Activated CD4-positive, alpha-beta T cell treated with anti-CD3 and anti-CD28 coated beads, Interleukin-2, amount 50 U/mL, for 4 hours (primary cell): ENCODE measurements at regions not wholly inside any gene's neighbourhood (a gene's known extent, or its start where the extent isn't known, plus 50 kb on each side); places are given as distances from the start of the nearest gene placed in this dataset.
"Not testable (repeated sequence)": the region's sequence is repeated elsewhere in the genome, so short reads cannot be mapped to it uniquely, and the experiment has no call there.

Experiments
- DNase-seq, 2 experiments: peaks; one replicate each; pipeline ENCODE4 v3.0.0-alpha.2; 2020

DNA sequence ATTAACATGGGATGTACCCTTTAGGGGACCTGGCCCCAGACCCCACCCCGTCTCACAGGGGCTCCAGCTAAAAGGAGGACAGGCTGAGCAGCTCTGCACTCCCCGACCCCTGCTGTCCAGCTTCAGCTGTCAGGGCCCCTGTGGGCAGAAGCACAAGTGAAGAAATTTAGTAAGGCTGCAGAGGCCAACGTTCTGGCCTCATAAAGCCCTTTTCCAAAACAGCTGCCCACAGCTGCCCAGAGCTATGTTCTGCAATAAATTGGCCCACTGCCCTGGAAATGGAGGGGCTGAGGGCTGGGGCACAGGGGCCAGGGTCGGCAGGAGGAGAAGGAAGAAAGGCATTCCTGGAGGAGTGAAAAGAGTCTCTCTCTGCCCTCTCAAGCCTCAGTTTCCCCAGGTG is 357.1 kb downstream of the BCL11B start:
- no peak for DNase-seq

DNA sequence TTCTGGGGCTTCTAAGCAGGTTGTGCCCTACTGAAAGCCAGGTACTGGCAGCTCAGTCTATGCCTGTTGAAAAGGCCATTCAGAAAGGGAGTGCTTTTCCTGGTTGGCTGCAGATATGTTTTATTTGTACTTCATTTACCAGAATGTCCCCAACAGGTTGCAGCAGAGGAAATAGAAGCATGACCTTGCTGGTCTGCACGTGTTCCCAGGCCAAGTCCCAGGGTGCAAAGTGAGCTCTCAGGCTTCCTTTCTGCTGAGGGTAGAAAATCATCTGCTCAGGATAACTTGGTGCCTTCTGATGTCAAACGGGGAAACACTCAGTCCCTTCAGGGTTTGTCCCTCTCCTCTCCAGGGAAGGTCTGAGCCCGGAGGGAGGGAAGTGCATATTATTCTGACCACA is 356.4 kb downstream of the BCL11B start:
- DNase-seq = no peak

DNA sequence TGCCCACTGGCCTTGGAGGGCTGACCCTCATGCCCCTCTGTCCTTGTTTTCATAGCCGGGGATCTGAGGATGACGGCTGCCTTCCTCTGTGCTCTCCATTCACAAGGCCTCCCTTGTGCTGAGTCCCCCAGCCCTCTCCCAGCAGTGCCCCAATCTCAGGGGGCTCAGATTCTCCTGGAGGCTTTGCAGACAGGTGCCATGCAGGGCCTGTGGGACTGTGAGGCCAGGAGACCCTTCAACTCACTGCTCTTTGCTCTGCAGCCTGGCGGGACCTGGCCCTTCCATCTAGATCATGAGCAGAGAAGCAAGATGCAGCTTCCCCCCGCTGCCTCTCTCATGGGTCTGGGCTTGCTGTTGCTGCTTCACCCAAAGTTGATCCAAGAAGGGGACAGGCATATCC is 356.0 kb downstream of the BCL11B start:
- no peak for DNase-seq

DNA sequence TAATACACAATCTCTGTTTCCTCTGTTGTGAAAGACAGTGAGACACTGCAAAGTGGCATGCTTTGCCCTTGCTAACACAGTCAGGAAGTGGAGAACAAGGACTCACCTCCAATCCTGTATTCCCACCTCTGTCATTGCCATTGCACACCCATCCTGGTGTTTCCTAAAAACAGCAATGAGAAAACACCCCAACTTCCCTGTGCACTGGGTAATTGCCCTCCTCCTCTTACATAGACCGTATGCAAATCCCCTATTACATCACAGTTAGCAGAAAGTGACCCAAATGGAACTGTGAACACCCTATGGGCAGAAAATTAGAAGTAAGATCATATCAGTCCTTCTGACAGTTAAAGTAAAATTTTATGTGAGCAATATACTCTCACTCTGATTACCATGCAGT is 355.5 kb downstream of the BCL11B start:
- DNase-seq = no peak

- no peak for DNase-seq
These were observed 352.6 kb downstream of the BCL11B start for GRCh38 chr14:98919434-98919833.

DNA sequence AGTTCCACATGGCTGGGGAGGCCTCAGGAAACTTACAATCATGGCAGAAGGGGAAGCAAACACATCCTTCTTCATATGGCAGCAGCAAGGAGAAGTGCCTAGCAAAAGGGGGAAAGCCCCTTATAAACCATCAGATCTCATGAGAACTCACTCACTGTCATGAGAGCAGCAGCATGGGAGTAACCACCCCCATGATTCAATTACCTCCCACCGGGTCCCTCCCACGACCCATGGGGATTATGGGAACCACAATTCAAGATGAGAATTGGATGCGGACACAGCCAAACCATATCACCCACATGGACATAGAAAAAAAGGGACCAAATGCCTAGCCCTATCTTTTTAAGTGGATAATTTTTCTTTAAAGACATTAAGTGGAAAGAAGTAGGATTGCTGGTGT is 350.7 kb downstream of the BCL11B start:
- DNase-seq = not testable (repeated sequence)

DNA sequence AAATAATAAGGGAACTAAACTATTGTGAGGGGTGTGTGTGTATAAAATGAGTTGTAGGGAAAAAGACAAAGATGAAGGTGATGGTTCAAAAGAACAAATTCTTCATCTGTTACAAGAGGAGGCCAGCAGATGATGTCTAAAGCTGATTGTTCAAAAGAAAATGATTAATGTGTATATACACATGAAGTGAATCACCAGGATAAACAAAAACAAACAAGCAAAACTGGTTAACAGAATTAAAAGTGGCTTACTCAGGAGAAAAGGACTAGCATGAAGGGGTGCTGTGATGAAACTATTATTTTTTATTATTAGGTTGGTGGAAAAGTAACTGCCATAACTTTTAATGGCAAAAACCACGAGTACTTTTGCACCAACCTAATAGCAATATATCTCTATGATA is 348.4 kb downstream of the BCL11B start:
- no peak for DNase-seq

- no peak for DNase-seq
These were observed 348.0 kb downstream of the BCL11B start for GRCh38 chr14:98924046-98924445.

GRCh38 chr14:98925354-98926040 is 346.5 kb downstream of the BCL11B start:
- no peak for DNase-seq

DNA sequence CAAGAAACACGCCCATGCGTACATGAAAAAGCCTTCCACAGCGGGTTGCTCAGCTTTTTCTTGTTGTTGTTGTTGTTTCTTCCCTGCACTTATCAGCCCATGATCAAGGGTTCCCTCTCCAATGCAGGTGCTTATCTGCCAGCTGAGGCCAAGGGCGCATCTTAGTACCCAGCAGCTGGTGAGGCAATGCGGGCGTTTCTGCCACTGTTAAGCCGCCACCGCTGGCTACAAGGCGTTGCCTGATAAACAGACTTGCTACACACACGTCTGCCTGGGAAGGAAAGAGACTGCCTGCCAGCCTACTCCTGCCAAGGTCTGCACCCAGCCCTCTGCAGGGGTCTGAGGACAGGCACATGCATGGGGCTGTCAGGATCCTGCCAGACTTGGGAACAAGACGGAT is 345.9 kb downstream of the BCL11B start:
- DNase-seq = peak; percentile 5 to 29

DNA sequence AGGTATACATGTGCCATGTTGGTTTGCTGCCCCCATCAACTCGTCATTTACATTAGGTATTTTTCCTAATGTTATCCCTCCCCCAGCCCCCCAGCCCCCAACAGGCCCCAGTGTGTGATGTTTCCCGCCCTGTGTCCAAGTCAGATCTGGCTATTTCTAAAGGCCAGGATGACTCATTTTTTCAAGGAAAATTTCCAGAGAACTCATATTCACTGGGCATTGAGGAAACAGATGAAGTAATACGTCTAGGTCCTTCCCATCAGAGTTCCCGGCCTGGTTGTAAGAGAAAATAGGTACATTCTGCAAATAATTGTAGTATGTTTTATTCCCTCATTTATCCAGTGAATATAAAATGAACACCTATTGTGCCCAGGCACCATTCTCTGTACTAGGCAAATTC is 345.2 kb downstream of the BCL11B start:
- no peak for DNase-seq

DNA sequence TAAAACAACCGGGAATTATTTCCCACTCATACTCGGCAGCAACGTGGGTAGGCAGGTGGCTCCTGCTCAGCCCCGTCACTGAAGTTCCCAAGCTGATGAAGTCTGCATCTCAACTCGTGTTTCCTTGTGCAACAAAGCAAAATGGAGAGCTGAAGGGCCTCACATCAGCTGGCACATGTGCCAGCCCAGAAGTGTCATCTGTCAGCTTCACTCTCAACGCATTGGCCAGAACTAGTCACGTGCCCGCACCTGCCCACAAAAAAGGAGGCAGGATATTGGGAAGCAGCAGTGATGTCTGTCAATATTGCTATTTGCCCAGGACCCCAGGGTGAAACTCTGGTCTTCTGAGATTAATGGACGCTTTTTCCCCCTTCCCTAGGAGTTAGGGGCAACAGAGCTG is 344.0 kb downstream of the BCL11B start:
- no peak for DNase-seq

GRCh38 chr14:98928418-98928817 is 343.6 kb downstream of the BCL11B start:
- DNase-seq = no peak

GRCh38 chr14:98931126-98931525 is 340.9 kb downstream of the BCL11B start:
- no peak for DNase-seq

GRCh38 chr14:98931911-98932310 is 340.1 kb downstream of the BCL11B start:
- peak; percentile 48 to 51 for DNase-seq

DNA sequence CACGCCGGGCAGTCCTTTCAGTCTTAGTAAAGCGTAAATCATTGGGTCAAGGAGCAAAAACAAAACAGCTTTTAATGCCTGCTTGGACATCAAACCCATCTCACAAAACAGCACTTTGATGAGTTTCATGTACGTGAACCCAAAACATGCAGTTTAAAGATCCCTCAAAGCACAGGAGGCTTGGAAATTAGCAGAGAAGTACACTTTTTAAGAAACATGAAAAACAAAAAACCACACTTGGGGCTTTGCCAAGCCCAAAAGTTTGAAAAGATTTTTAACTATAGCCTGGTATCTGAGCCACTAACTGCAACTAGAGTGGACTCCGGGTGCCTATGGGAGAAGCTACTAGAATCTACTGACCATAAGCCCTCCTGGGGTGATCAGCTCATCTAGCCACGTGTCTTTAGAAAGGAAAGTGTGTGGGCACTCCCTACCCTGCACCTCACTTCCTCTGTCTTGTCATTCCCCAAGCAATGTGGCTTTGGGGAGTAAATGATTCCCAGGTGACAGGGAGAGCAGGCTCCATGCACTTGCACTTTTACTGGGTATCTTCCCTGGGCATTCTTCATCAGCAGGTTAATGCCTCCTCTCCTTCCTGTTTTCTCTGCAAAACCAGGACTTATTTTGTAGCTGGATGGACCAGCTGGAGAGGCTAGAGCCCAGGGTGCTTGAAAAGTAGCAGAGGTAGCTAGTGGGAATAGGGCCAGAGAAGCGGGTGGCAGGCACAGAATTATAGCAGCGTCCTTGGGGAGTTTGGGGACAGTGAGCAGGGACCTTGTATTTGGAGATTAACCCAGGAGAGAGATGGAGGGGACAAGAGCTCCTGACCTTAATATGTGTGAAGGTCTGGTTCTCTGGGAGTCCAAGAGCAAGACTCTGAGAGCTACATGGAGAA is 339.3 kb downstream of the BCL11B start:
- no peak for DNase-seq

DNA sequence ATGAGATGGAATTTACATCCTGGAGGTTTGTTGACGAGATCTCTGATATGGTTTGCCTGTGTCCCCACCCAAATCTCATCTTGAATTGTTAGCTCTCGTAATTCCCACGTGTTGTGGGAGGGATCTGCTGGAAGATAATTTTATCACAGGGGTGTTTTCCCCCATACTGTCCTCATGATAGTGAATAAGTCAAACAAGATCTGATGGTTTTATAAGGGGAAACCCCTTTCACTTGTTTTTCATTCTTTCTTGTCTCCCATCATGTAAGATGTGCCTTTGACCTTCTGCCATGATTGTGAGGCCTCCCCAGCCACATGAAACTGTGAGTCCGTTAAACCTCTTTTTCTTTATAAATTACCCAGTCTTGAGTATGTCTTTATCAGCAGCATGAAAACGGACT is 337.4 kb downstream of the BCL11B start:
- not testable (repeated sequence) for DNase-seq

- DNase-seq = no peak
These were observed 336.1 kb downstream of the BCL11B start for GRCh38 chr14:98935921-98936320.

DNA sequence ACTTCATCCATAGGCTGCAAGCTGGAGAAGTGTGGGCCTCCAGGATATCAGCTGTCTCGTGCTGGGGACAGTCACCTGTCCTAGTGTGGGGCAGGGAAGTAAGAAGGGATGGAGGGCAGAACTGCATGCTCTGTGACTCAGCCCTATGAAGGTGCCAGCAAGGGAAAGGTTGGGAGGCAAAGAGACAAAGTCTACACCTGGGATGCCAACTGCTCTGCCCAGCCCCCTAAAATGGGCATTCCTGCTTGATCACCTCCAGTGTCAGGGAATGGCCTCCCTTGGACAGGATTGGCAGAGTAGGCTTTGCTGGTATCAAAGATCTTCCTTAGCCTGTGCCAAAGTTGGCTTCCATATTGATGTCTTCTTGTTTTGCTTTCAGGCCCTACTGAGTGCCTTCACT is 335.0 kb downstream of the BCL11B start:
- DNase-seq = no peak

DNA sequence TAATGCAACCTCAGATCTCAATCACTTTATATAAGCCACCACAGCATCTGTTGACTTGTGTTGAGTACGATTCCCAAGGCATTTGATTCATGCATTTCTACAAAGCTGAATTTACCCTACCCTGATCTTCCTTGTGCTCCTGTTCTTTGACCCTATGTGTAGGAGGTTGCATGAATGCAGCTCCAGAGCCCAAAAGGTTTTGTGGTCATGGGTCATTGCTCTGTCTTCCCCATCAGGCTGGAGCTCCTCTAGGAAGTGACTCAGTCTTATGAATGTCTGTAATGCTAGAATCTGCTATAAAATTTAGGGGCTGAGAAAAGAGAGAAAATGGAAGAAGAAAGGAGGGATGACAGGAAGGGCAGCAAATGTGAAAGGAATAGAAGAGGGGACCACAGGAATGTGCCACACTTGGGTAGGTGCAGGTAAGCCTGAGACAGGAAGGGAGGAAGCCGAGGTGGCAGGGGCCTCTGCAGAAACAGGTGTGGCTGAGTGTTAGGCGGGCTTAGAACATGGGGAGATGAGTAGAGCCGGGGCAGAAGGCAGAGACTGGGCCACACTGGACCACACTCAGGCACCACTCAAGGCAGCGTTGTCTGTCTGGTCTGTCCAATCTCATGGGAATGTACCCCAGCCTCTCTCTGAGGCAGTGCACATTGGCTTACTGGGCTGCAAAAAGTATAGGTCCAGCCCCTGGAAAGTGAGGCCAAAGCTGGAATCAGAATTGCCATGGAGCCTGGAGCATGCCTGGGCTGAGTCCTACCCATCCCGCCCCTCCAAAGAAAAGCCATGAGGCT is 334.1 kb downstream of the BCL11B start:
- DNase-seq = no peak

DNA sequence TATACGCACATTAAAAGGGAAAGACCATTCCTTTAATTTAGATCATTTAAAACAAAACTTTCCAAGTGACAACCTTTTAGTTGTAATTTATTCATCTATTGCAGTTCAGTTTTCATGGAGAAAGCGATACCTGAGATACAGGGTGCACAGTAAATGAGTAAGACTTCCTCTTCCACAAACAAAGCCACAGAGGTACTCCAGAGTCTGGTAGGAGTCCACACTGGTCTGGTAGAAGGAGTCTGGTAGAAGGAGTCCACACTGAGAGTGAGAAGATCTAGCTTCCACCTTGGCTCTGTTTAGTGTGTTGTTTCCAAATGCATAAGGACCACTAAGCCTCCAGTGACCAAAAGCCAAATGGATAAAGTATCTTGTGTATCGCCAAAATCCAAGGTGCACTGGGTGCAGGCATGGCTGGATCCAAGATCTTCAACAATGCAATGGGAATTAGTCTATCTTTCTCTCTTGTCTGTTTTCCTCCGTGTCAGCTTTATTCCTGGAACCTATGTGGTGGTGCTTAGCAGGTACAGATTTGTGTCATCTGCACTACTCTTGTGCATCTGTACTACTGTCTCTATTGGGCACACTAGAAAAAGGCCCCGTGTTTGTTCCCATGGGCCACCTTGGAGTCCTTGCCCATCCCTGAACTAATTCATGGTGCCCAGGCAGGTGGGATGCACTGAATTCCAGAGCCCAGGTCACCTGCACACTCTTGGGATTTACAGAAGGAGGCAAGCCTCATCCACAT is 331.1 kb downstream of the BCL11B start:
- no peak for DNase-seq

- DNase-seq = no peak
These were observed 330.5 kb downstream of the BCL11B start for GRCh38 chr14:98941481-98941880.

GRCh38 chr14:98943907-98944306 is 328.1 kb downstream of the BCL11B start:
- DNase-seq = no peak
